Endothelial cell of umbilical vein (primary cell): ENCODE measurements at regions not wholly inside any gene's neighbourhood (a gene's known extent, or its start where the extent isn't known, plus 50 kb on each side); places are given as distances from the start of the nearest gene placed in this dataset.

Source experiments
- BruUV-seq: library from RNA; stranded (reverse); fragments of 400-500 nt; replicated peaks from 2 replicates; lab custom pipeline; 2021; lab: Mats Ljungman, UMichigan
- CTCF ChIA-PET: fragments of 300-600, 350-600 bp; sonication (Branson Sonifier 250); formaldehyde crosslinking; loops from one replicate; lab custom pipeline; 2021; ENCODE audit warnings: antibody characterized with exemption, inconsistent platforms; lab: Charles Lee
- POLR2A ChIA-PET: fragments of 300-600, 350-600 bp; sonication (Branson Sonifier 250); formaldehyde crosslinking; loops from one replicate; lab custom pipeline; 2021; ENCODE audit warnings: antibody characterized with exemption, inconsistent platforms; lab: Charles Lee
- DNase-seq: peaks from one replicate; pipeline ENCODE4 v3.0.0-alpha.2; 2011; ENCODE audit warnings: low read depth, low spot score
- FAIRE-seq: peaks from 2 replicates; lab custom pipeline; 2011; peaks lifted over from hg19 to GRCh38; lab: Jason Lieb, UNC
- H2AFZ ChIP-seq: 2 replicates; pipeline ENCODE4 v1.6.0; 2012; ENCODE audit warnings: low read depth, low read length, control low read depth, inconsistent platforms
- H3K27ac ChIP-seq: 2 replicates; pipeline ENCODE4 v1.5.1; 2011; ENCODE audit warnings: low read depth, mild to moderate bottlenecking, control low read depth, low read length, moderate library complexity; ENCODE audit not compliant: insufficient read depth
- H3K27me3 ChIP-seq, 2 experiments: 2 replicates each; pipeline versions ENCODE4 v1.6.0 to v1.6.1; 2011; ENCODE audit warnings: low read length in 2 of 2, mixed read lengths in 1 of 2; ENCODE audit not compliant: control insufficient read depth in 2 of 2, insufficient read depth in 2 of 2
- H3K36me3 ChIP-seq, 2 experiments: 2 replicates in 1 of 2; 3 replicates in 1 of 2; pipeline ENCODE4 v1.5.1; 2011; ENCODE audit warnings: low read length in 2 of 2, mild to moderate bottlenecking in 1 of 2, moderate library complexity in 1 of 2; ENCODE audit not compliant: control insufficient read depth in 2 of 2, insufficient read depth in 2 of 2; ENCODE audit errors: extremely low read depth in 1 of 2
- H3K4me1 ChIP-seq: 3 replicates; pipeline ENCODE4 v1.5.1; 2011; ENCODE audit warnings: mild to moderate bottlenecking, low read length; ENCODE audit not compliant: control insufficient read depth, insufficient read depth; ENCODE audit errors: extremely low read depth
- H3K4me2 ChIP-seq: 2 replicates; pipeline ENCODE4 v1.6.1; 2011; ENCODE audit warnings: low read length, control low read depth, mixed read lengths; ENCODE audit not compliant: insufficient read depth
- H3K4me3 ChIP-seq, 3 experiments: fragments of 200-600 bp in 1 of 3; sonication (generic), shearing (Covaris generic) in 1 of 3; replicated peaks in 1 of 3; 2 replicates each; pipeline ENCODE4 v1.5.1; 2011 to 2016; ENCODE audit warnings: control low read depth in 3 of 3, low read length in 3 of 3, mild to moderate bottlenecking in 2 of 3, inconsistent platforms in 1 of 3, low read depth in 1 of 3, moderate library complexity in 1 of 3; ENCODE audit not compliant: insufficient read depth in 1 of 3
- H3K79me2 ChIP-seq: 2 replicates; pipeline ENCODE4 v1.6.0; 2012; ENCODE audit warnings: low read length, inconsistent platforms; ENCODE audit not compliant: control insufficient read depth, insufficient read depth
- H3K9ac ChIP-seq: replicated peaks from 2 replicates; pipeline ENCODE3; 2011; ENCODE audit warnings: low read length, control low read depth; ENCODE audit not compliant: insufficient read depth; ENCODE audit errors: extremely low read depth
- H3K9me1 ChIP-seq: replicated peaks from 3 replicates; pipeline ENCODE4 v1.6.0; 2011; ENCODE audit warnings: mild to moderate bottlenecking, low read length; ENCODE audit not compliant: control insufficient read depth, insufficient read depth; ENCODE audit errors: extremely low read depth
- H3K9me3 ChIP-seq: replicated peaks from 2 replicates; pipeline ENCODE4 v1.5.1; 2012; ENCODE audit warnings: low read length, inconsistent platforms; ENCODE audit not compliant: control insufficient read depth, insufficient read depth
- H4K20me1 ChIP-seq: replicated peaks from 2 replicates; pipeline ENCODE3; 2011; ENCODE audit warnings: mild to moderate bottlenecking, low read length; ENCODE audit not compliant: control insufficient read depth, insufficient read depth; ENCODE audit errors: extremely low read depth
- CTCF ChIP-seq, 2 donors: IDR thresholded peaks; 1 replicate in 1 of 2; 2 replicates in 1 of 2; pipeline ENCODE4 v1.5.1; 2011; ENCODE audit warnings: low read length in 2 of 2, mild to moderate bottlenecking in 2 of 2, moderate library complexity in 2 of 2, control low read depth in 1 of 2, inconsistent platforms in 1 of 2, low read depth in 1 of 2; ENCODE audit not compliant: insufficient read depth in 1 of 2; ENCODE audit errors: extremely low read depth in 1 of 2
- EZH2 ChIP-seq: IDR thresholded peaks from 2 replicates; pipeline ENCODE4 v1.6.1; 2012; ENCODE audit warnings: borderline replicate concordance, low read depth, mild to moderate bottlenecking, moderate library complexity, low read length, inconsistent platforms; ENCODE audit not compliant: severe bottlenecking
- FOS ChIP-seq: IDR thresholded peaks from 2 replicates; pipeline ENCODE4 v1.6.1; 2011; ENCODE audit warnings: mild to moderate bottlenecking, low read length, moderate library complexity, borderline replicate concordance; ENCODE audit not compliant: insufficient read depth
- GATA2 ChIP-seq: IDR thresholded peaks from 2 replicates; pipeline ENCODE4 v1.7.0; 2011; ENCODE audit warnings: low read depth, mild to moderate bottlenecking, moderate library complexity, mixed read lengths, low read length; ENCODE audit not compliant: insufficient read length, insufficient read depth
- JUN ChIP-seq: IDR thresholded peaks from 2 replicates; pipeline ENCODE4 v1.6.1; 2011; ENCODE audit warnings: borderline replicate concordance, low read depth; ENCODE audit not compliant: insufficient read length, insufficient read depth
- MAX ChIP-seq: IDR thresholded peaks from 2 replicates; pipeline ENCODE4 v1.6.1; 2011; ENCODE audit not compliant: insufficient read depth, insufficient read length
- MYC ChIP-seq: IDR thresholded peaks from one replicate; pipeline ENCODE4 v1.6.1; 2011; ENCODE audit warnings: mild to moderate bottlenecking, low read depth, low read length
- POLR2A ChIP-seq: IDR thresholded peaks from 2 replicates; pipeline ENCODE4 v1.6.1; 2012; ENCODE audit warnings: low read depth, mild to moderate bottlenecking, control low read depth, low read length
- POLR2AphosphoS5 ChIP-seq: IDR thresholded peaks from 2 replicates; pipeline ENCODE4 v1.6.1; 2012; ENCODE audit warnings: low read depth, mild to moderate bottlenecking, control low read depth, low read length, moderate library complexity; ENCODE audit not compliant: insufficient read depth
- dilution Hi-C: fragments of 300-500 bp; cut with MboI; formaldehyde crosslinking; loops from one replicate; pipeline ENCODE4 v1.15.0; 2019; ENCODE audit warnings: low sequenced_read_pairs; ENCODE audit not compliant: extremely low pct_ligation_motif_present
- intact Hi-C: fragments of 100-400 bp; cut with micrococcal nuclease; formaldehyde crosslinking; loops from one replicate; pipeline ENCODE4 v1.10.0; 2022

- TF ChIP-seq POLR2AphosphoS5 (no peak), POLR2A (no peak), EZH2 (no peak), GATA2 (no peak), MYC (no peak), MAX (no peak), JUN (no peak), CTCF (IDR thresholded peaks at IDR 0.05; ENCODE audit: extremely low read depth in 1 of 2, insufficient read depth in 1 of 2, low read depth in 1 of 2, low read length in 2 of 2) (no peak), FOS (no peak)
- intact Hi-C loops (no loop called here), dilution Hi-C loops (no loop called here)
- no peaks in the 10 kb centered on the region for H3K9me3 ChIP-seq
- no peaks in the 10 kb centered on the region for H3K9me1 ChIP-seq
- no peaks in the 10 kb centered on the region for H3K27me3 ChIP-seq
- POLR2A ChIA-PET: no interaction called here
- DNase-seq: no peak
- no peak for FAIRE-seq
- no peak overlapping the region for H3K9ac ChIP-seq
- H4K20me1 ChIP-seq: no peaks in the 10 kb centered on the region
- no peak overlapping the region for H3K27ac ChIP-seq
- H3K4me1 ChIP-seq: no peaks in the 10 kb centered on the region
- H3K36me3 ChIP-seq: no peaks in the 10 kb centered on the region
- no peak overlapping the region for H3K4me3 ChIP-seq
- H2AFZ ChIP-seq: no peak overlapping the region
- H3K4me2 ChIP-seq: no peak overlapping the region
- CTCF ChIA-PET: no interaction called here
- no peaks in the 10 kb centered on the region for H3K79me2 ChIP-seq
- no TSS peak for BruUV-seq
Observed at GRCh38 chr20:10824750-10825500, 151.1 kb upstream of the JAG1 start.
